HG02938 (cell line): ENCODE measurements at regions not wholly inside any gene's neighbourhood (a gene's known extent, or its start where the extent isn't known, plus 50 kb on each side); places are given as distances from the start of the nearest gene placed in this dataset.

ENCODE experiments used
- ATAC-seq: cut with Tn5 transposase; IDR thresholded peaks from one replicate; pipeline ENCODE4 v1.9.1; 2021; ENCODE audit warnings: mild to moderate bottlenecking, moderate library complexity; ENCODE audit not compliant: unreplicated experiment

DNA sequence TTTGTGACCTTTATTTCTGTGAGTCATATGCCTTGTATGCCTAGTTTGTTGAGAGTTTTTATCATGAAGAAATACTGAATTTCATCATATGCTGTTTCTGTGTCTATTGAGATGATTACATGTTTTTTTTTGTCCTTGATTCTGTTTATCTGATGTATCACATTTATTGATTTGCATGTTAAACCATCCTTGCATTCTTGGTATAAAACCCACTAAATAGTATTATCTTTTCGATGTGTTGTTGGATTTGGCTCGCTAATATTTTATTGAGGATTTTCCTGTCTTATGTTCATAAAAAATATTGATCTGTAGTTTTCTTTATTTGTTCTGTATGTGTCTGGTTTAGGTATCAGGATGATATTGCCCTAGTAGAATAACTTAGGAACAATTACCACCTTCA is 164.7 kb upstream of the CHRM3 start:
- ATAC-seq: no peak

DNA sequence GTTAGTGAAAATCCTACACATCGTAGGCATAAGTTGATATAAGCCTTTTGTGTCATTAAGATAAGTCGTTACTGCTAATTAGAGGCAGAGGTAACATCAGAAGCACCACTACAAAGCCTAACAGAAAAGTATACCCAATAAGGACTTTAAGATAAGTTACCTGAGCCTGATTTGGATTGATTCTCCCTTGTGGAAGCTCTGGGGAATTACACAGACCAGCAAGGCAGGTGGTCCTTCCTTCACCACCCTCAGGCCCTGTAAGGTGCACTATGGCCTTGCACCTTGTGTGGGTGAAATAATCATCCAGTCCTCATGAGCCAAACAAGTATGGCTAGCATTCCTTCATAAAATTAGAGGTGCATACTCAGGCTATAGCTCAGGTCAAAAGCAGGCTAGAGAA is 166.7 kb upstream of the CHRM3 start:
- no peak for ATAC-seq

DNA sequence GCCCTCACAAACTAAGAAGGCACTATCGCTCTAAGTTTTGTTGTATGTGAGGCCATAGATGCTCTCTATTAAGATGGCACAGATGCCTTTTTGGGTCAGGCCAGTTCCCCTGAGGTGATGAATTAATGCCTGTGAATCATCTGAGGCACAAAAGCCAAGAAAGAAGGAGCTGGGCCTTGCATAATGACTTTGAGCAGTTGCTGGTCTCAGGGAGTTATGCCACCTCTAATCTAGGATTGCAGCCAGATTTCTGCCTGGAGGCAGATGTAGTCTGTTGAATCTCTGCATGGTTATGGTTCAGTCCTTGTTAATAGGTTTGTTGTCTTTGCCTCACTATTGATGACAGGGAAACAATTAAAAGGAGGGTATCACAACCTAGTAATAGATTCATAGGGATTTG is 168.1 kb upstream of the CHRM3 start:
- ATAC-seq: no peak

DNA sequence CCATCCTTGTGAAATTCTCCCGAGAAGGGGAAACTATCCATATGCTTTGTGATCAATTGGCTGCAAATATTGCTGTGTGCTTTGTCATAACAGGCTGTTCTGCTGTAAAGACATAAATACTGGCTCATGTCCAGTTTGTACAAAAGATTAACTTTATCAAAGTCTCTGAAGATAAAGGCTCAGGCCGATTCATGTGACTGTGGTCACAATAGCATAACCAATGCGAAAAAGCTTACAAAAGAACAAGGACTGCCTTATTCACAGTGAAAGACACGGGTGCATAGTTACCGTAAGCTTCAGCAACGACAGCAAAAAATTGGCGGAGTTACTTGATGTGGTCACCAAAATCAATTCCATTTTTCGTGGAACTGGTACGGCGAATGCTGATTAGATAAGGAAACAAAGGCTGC is 173.6 kb upstream of the CHRM3 start:
- ATAC-seq: no peak

DNA sequence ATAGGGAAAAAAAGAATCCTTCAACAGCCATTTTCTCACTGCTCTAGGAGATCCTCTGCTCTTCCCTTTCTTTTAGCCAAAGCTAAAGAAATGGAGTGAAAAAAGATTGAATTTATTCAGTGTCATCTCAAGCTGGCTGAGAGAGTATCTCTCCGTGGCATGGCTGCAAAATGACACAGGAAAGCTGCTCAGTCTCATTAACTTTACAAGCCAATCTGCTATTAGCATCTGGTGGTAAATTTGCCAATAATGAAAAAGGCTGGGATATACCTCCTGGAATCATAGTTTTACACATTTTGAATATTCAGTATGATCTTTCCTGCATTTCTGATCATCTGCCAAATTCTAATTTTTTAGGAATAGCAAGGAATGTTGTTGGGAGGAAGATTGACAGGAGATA is 176.8 kb upstream of the CHRM3 start:
- no peak for ATAC-seq

DNA sequence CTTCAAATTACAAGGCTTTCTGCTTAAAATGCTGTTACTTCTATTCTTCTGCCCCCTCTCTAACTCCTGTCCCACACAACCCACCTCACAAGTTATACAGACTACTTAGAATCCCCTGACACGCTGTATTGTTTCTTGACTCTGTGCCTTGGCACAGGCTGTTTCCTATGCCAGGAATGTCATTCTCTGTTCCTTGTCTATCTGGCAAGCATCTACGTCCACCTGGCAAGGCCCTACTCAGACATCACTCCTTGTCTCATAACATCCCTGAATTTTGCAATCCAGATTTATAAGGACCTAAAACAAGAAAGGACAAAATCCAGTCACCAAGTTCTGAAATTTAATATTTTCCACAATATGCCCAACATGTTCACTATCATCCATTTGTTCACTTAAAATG is 182.0 kb upstream of the CHRM3 start:
- ATAC-seq: no peak

DNA sequence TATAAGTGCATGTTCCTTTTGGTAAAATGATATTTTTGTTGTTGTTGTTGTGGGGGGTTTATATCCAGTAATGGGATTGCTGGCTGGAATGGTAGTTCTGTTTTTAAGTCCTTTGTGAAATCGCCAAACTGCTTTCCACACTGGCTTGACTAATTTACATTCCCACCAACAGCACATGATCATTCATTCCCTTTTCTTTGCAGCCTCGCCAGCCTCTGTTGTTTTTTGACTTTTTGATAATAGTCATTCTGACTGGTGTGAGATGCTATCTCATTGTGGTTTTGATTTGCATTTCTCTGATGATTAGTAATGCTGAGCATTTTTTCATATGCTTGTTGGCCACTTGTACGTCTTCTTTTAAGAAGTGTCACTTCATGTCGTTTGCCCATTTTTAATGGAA is 188.5 kb upstream of the CHRM3 start:
- ATAC-seq: no peak

DNA sequence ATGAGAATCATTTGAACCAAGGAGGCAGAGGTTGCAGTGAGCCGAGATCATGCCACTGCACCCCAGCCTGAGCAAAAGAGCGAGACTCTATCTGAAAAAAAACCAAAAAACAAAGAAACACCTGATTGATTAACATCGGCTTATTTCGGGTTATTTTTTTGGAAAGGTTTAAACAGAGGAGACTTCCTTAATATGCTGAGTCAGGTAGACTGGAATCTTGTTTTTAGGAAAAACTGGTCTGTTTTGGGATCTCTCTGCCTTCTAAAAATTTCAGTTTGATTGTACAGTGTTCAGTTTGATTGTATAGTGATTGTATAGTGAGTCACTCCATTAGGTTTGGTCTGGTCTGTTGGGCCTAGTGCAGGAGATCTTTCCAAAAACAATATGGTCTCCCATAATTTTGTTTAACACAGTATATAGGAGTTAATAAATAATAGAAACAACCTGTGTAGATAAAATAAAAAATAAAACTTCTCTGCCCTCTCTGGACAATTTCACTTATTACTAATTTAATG is 196.3 kb upstream of the CHRM3 start:
- no peak for ATAC-seq

DNA sequence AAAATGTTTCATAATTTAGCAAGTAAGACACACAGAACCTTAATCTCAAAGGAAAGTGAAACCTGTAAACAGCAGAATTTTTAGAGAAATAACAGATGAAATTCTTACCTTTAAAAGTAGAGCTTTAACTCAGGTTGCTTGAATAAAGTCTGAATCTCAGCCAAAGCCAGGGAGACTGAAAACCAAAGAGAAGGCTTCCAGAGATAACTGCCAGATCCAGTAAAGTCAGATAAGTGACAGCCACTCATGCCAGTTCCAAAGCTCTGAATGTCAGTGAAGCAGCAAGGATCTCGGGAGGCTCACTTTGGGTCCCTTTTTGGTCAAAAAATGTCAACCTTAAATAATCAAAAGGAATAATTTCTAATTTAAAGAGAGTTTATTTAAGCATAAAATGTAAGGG is 199.9 kb upstream of the CHRM3 start:
- ATAC-seq: no peak

DNA sequence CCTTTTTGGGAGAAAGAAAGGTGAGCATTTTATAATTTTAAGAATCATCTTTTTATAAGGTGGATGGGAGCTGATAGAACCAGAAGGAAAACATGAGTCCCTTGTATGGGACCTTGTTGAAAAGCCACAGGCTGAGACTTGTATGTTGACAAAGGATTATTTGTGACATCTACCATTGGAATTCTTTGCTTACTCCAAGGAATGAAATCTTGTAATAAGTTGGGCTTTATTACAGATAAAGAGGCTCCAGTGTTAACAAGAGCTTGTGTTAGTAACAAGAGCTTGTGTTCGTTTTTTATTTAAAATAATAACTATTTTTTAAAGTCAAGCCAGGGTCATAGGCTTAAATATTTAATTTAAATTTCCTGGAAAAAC is 201.1 kb upstream of the CHRM3 start:
- no peak for ATAC-seq

DNA sequence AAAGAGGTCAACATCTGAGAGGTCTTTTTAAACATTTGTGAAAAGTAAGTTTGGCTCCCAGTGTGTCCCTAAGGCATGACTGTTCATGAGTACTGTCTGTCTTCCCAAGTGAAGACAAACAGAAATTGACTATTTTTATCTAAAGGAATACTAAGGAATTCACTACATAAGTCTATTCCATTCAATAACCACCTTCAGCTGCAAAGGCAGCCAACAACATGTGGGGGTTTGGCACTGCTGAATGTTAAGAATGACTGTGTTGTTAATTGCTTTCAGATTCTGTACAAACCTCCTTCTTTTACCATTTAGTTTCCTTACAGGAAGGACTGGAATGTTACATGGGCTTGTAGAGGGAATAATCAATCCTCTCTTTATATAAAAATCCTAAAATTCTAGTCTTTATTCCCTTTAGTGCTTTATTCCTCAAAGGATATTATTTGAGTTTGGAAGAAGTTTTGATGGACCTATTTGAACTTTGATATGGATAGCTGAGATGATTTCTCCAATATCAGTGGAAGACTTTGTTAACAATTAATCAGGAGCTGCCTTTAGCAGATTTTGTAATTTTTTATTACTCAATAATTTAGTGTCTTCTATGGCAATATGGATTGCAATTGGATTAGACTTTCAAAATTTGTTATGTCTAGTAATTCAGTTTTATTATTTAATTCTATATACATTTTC is 201.7 kb upstream of the CHRM3 start:
- ATAC-seq: no peak

DNA sequence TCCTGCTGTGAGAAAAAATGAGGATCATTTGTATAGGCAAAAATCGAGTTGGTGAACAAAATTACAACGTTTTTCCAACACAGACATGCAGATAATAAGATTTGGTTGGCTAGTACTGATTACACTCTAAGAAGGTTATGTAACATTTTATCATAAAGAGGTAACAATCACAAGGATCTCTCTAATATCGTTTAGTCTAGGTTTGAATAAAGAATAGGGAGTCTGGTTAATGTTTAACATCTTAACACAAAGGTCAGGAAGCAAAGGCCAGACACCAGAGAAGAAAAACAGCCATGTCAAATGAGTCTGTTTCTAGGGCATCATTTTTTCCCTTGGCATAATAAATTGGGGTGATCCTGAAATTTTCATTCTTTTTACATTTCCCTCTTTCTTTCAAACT is 207.4 kb upstream of the CHRM3 start:
- no peak for ATAC-seq

DNA sequence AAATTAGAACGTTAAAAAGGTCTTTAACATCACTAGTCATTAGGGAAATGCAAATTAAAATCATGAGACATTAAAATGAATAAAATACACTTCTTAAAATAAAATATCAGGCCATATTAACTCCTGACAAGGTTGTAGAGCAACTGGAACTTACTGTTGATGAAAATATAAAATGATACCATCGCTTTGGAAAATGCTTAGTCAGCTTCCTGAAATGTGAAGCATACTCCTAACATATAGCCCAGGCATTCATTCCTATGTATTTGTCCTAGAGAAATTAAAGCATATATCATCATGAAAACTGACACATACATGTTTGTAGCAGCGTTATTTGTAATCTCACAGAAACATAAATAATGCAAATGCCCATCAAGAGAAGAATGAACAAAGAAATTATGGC is 211.5 kb upstream of the CHRM3 start:
- no peak for ATAC-seq

DNA sequence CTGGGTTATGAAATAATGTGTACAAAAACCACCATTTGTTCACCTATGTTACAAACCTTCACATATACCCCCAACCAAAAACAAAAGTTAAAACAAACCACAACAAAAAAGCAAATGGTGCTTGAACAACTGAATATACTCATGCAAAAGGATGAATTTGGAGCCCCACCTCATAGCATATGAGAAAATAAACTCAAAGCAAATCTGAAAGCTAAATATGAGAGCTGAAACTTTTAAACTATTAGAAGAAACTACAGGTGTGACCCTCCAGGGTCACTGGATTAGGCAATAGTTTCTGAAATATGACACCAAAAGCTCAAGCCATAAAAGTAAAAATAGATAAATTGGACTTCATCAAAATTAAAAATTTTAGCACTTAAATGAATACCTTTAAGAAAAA is 215.5 kb upstream of the CHRM3 start:
- ATAC-seq: no peak

DNA sequence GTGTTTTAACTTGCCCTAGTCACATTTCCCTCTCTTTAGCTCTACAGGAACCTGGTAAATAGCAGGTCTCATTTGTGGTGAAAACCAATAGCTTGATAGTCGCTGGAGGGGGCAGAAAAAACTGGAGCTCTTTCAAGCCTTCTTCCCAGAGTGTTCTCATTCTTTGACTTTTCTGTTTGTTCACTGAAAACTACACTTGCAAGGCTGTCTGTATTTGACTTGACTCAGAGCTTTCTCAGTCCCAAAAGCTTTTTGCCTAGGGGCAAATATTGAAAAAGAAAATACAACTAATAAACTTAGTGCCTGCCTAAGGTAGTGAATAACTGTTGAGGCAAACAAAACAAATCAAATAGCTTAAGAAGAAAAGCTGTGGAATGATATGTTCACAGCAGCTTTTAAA is 217.1 kb upstream of the CHRM3 start:
- no peak for ATAC-seq

DNA sequence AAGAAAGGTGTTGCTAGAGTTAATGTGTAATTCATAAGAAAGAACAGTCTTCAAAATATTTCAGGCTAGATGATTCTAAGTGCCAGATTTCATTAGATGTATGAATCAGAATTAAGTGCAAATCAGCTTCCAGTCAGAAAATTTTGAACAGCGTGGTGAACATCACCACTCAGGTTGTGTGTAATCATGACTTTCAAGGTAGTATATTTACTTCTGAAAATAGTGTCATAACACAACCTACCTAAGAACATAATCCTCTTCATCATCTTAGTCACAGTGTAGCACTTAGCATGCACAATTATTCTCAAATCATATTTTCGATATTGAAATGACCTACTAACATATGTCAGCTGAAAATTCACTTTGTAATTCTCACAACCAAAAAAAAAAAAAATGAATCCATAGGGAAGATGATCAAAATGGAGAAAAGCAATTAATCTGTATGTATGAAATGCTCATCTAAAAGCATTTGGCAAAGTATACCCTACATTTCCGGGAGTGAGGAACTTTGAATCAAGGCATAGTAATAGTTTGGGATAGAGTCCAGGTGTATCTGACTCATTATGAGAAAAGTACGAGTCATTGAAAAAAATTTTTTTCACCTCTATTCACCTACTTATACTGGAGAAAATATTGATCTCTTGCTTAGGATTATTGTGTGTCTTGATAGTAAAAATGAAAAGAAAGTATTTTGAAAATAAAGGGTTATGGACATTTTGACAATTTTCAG is 221.8 kb upstream of the CHRM3 start:
- no peak for ATAC-seq

DNA sequence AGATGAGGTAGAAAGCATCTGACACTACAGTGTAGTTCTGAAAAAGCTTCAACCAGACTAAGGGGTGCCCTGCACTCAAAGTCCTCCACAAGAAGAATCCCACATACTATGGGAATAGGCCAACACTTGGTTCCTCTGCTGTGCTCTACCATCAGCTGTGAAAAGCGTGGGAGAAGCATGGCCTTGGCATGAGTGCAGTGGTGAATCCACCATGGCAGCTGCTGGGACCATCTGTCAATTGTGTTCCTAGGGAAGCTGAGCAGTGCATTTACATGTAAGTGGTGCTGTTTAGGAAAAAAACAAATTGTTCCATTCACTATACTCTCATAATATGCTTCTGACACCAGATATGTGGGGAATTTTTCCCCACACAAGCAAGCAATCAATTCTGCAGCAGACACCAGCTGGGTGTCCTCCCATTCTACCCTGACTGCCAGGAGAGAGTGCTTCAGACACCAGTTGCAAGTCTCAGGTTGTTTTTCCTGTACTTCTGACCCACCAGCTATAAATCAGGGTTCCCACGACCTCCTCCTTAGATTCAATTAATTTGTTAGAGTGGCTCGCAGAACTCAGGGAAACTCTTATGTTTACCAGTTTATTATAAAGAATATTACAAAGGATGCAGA is 230.8 kb upstream of the CHRM3 start:
- ATAC-seq: no peak

DNA sequence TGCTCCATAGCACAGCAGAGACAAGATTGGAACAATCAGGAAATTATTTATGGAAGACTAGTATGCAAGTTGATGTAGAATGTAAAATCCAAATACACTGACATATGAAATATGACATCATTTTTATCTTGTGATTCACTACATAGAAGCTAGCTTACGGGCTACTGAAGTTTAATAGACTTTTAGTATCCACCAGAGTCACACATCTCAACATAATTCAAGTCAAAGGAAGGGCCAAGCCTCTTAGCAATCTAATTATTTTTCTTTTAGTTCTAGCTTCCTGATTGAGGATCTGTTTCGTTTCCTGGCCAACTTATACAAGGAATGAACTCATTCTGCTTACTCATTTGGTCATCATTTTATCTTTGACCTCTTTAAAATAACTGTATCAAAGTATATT is 234.4 kb upstream of the CHRM3 start:
- no peak for ATAC-seq

DNA sequence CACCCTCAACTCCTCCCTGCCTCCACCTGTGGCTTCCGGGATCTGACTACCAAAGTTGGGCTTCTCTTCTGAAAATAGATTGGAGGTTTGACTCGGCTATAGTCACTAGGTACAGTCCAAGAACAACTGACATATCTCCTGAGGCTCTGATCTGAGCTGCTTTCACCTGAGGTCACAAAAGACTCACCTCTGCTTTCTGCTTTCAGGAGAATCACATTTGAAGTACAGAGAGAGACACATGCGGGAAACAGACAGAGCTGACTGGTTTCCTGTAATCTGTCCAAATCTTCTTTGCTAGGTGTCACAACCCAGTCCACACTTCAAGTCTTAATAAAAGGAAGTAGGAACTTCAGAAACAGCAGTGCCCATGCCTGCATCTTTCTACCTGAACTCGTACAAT is 245.4 kb upstream of the CHRM3 start:
- no peak for ATAC-seq

DNA sequence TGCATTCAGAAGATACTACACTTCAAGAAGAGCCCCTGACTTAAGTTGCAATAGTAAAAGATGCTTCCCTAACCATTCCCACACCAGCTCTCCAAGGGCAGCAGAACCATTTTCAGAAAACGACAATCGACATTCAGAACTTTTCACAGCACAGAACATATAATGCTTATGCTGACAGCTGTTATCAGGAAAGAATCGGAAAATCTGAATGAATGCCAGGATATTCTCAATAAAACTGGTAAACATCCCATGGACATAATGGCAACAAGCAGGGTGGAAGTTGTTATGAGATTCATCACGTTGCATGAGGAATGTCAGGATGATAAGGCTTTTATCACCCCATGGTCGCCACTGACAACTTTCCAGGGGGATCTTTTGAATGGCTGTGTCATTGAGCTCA is 246.6 kb upstream of the CHRM3 start:
- ATAC-seq: no peak

DNA sequence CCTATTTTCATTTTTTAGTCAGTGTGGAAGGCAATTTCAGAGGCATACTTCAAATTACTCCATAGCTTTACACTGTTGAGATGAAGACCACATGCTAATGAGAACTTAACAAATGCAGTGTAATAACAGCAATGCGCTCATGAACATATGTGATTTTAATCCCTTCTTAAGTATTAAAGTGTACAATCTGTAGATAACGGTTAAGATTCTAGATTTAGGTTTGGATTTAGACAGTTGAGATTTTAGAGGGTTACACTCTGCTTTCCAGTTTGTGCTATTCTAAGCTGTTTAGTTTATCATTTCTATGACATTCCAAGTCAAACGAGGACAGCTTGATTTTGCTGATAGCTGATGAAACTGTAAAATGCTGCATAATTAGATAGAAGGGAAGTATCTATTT is 257.8 kb upstream of the CHRM3 start:
- no peak for ATAC-seq

DNA sequence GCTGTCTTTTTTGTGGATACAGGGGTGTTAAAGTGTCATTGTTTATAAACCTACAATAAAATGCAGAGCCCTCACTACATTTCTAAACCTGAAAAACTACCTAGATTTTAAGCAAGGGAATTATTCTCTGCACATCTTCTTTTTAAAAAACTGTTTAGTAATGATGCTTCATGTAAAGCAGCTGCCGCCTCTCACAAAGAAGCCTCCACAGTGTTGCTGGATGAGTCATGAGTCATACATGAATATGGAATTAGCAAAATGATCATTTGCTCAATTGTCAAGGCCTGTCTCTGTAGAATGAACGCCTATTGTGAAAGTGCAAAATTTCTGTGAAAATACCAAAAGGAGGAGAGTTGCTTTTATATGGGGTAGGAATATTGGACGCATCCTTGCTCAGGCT is 259.5 kb upstream of the CHRM3 start:
- no peak for ATAC-seq
